GM18498 (cell line): ENCODE measurements at regions not wholly inside any gene's neighbourhood (a gene's known extent, or its start where the extent isn't known, plus 50 kb on each side); places are given as distances from the start of the nearest gene placed in this dataset.

Experiments
- ATAC-seq: cut with Tn5 transposase; IDR thresholded peaks from one replicate; pipeline ENCODE4 v1.9.1; 2021; ENCODE audit warnings: mild to moderate bottlenecking, moderate library complexity; ENCODE audit not compliant: unreplicated experiment

DNA sequence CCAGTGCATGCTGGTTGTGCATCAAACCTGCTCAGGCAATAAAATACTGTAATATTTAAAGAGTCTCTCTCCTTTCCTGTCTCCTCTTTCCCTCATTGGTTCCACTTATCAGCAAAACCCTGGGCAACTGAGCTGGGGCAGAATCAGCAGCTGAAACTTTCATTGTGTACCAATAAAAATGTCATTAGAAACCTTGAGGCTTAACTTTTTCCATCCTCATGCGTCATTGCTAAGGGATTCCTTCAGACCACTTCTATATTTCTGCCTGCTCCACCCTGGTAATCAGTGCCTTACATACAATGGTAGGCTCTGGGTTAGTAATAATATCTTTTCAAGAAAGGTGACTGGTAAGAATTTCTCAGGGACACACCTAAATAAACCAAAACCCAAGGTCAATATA lies 880.3 kb downstream of the RPA4 start:
- no peak for ATAC-seq

- no peak for ATAC-seq
Observed at GRCh38 chrX:97766501-97767095, 882.9 kb downstream of the RPA4 start.

DNA sequence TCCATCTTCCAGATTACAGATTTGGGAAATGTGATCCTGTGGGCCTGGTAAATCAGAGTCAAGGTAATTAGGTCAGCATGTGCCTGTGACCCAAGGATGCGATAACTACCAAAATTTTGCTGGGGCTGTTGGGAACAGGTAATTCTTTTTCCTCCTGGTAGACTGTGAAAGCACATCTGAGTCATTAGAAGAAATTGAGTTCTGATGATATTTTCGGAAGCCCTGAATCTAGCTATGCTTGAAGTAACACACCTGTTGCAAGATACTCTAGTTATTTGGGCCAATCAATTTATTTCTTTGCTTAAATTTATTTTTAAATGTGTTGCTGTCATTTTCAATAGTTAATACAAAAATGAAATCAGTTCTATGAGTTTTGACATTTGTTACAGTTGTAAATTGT lies 903.6 kb downstream of the RPA4 start:
- no peak for ATAC-seq

GRCh38 chrX:97787849-97788248 lies 904.1 kb downstream of the RPA4 start:
- ATAC-seq: no peak

- ATAC-seq: no peak
Observed at GRCh38 chrX:97790850-97791249, 907.1 kb downstream of the RPA4 start.

DNA sequence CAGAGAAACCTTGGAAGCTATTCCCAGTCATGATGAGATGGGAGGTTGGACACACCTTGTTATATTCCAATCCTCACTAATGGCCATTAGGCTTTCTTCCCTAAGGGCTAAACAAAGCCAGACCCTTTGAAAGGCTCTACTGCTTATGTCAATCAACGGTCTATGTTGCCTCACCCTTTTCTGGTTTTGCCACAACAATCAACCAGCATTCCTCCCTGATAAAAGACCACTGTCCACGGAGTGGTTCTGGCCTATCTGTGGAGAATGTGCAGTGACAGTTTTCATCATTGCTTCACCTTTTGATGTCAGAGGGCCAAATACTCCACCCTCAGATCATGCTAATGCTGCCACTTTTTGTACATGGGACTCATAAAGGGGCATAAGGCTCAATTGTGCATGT lies 913.4 kb downstream of the RPA4 start:
- no peak for ATAC-seq

DNA sequence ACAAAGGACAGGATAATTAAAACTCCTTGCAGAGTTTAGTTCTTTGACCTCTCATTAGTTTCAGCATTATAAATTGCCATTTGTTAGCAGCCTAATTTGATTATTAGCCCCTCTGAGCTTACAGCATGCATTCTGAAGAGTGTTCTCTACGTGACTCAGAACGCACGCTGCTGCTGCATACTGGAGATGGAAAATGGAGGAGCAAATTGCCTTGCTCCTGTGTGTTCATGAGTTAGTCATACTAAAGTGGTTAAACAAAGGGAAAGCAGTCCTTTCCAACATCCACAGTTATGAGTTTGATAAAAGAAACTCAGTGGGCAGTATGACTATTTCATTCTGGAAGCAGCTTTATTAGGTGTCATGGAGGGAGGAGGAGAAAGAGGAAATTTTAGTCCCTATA lies 922.5 kb downstream of the RPA4 start:
- no peak for ATAC-seq

DNA sequence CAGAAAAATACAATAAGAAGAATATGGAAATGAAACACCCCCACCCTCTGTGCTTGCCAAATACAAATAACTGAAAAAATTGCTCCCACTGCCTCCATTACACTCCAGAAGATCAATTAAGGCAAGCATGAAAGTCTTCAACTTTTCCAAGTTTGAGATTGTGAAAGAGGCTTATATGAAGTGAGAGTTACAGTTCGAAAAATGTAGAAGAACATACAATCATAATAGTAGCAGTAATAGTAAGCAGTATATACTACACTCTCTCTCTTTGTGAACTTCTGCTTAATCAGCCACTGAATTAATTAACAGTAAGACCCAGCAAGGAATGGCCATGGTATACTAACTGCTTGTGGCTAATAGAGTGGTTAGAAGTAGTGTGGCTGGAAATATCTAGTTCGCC lies 923.2 kb downstream of the RPA4 start:
- no peak for ATAC-seq

- no peak for ATAC-seq
Observed at GRCh38 chrX:97820170-97820569, 936.5 kb downstream of the RPA4 start.

DNA sequence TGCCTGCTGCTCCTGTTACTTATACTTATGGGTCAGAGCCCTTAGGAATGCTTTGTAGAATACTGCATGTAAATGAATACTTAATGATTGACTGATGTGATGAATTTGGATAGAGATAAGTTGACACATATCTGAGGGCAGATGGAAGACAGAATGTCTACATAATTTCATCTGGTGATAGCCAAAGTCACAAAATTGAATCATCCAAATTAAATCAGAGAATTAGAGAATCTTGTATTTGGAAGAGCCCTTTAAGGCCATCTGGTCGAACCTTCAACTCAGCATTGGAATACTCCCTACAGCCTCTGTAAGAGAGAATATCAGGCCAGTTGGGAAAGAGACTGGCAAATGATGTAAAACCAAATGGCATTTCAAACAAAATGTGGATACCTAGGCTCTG lies 944.8 kb downstream of the RPA4 start:
- no peak for ATAC-seq

DNA sequence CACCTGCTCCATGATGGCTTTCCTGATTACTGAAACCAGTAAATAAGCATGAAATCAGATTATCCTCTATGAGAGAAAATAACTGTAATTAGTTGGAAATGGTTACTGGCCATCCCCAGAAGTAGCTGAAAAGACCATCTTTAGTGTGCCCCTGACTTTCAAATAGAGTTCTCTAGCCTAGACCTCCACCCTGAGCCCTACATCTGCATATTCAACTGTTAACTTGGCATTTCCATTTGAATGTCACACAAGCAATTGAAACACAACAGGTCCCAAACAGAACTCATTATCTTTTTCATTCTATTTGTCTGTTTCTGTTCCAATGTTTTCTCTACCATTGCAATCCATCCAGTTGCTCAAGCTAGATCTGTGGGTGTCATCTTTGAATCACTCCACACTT lies 952.3 kb downstream of the RPA4 start:
- ATAC-seq: no peak

DNA sequence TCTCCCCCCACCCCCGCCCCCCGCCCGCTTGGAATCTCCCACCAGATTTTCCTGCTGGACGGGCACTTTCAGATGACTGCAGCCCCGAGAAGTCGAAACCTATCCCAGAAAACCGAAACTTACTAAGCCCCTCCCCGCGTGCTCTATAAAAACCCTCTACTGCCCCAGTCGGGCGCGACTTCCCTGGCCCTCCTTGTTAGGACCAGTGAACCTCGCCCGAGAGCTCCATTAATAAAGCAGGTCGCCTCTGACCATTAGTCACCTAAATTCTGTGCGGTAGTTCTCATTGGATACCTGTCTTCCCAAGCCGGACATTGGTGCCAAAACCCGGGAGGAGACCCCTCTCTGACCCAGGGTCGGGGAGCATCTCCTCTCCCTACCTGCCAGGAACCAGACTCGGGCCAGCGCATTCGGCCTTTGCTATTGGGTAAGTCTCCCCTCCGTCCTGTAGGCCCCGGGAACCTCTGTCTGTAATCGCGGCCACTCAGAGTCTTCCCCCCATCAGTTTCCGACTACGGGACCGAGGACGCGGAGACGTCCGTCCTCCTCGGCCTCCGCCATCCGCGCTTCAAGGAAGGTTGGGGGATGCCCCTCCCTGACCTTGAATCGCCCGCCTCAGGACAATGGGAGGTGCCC lies 958.0 kb downstream of the RPA4 start:
- no peak for ATAC-seq

DNA sequence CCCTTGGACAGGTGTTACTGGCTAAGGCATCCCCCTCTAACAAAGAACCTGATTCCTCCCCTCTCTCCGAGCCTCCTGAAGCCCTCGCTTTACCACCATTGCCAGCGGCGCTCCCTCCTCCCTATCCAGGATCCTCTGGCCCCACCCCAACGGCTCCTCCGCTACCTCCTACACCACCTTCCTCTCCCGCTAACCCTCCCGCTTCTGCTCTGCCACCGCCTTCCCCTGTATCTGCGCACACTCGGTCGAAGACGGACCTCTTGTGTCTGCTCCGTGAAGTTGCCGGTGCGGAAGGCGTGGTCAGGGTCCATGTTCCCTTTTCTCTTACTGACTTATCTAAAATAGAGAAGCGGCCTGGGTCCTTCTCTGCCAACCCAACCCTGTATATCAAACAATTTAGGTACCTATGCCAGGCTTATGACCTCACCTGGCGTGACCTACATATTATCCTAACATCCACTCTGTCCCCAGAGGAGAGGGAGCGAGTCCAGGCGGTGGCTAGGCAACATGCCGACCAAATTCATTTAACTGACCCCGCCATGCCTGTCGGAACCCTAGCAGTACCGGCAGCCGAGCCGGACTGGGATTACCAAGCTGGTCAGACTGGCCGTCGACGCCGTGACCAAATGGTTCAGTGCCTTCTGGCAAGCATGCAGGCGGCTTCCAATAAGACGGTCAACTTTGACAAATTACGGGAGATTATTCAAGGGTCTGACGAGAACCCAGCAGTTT lies 958.9 kb downstream of the RPA4 start:
- ATAC-seq: no peak

- ATAC-seq: no peak
Observed at GRCh38 chrX:97843200-97843811, 959.6 kb downstream of the RPA4 start.

DNA sequence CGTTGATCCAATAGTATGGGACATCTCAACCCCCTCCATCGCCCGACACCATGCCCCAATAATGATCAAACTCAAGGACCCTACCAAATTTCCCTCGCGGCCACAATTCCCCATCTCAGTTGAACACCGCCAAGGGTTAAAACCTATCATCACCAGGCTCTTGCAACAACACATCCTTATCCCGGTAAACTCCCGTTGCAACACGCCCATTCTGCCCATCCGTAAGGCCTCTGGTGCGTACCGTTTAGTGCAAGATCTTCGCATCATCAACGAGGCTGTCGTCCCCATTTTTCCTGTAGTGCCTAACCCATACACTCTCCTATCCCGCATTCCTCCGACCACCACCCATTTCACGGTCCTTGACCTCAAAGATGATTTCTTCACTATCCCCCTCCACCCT lies 960.5 kb downstream of the RPA4 start:
- ATAC-seq: no peak

DNA sequence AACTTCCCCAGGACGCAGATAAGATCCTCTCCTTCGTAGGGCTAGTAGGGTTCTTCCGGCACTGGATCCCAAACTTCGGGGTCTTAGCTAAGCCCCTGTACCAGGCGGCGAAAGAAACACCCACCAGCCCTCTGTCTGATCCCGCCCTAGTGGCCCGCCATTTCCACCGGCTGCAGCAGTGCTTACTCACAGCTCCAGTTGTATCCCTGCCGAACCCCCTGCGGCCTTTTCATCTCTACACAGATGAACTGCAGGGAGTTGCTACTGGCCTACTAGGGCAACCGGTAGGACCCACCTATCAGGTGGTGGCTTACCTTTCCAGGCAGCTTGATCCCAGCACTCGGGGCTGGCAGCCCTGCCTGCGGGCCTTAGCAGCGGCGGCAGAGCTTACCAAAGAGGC lies 961.2 kb downstream of the RPA4 start:
- no peak for ATAC-seq

- ATAC-seq: no peak
Observed at GRCh38 chrX:97845451-97845850, 961.7 kb downstream of the RPA4 start.

DNA sequence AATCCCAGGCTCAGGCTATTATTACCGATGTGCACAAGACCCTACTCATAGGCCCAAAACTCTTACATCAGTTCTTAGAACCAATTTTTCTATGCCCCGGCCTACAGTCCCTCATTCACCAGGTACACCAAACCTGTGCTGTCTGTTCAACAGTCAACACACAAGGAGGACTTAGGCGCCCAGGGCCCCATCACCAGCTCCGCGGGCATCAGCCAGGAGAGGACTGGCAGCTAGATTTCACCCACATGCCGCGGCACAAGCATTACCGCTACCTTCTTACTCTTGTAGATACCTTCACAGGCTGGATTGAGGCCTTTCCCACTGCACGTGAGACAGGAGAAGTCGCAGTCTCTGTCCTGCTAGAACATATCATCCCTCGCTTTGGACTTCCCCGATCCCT lies 962.5 kb downstream of the RPA4 start:
- no peak for ATAC-seq

DNA sequence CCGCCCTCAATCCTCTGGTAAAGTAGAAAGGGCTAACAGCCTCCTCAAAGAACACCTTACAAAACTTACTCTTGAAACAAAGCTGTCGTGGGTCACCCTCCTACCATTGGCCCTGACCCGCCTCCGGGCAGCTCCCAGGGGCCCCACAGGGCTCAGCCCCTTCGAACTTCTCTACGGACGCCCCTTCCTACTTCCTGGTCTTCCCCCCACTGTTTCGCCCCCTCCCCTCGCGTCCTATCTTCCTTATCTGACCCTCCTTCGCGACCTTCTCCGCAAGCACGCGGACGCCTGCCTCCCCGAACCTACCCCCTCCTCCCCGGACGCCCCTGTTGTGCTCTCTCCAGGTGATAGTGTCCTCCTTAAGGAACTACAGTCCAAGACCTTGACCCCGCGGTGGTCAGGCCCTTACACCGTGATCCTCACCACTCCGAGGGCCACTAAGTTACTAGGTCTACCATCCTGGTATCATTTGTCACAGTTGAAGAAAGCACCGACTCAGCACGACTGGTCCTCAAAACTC lies 963.1 kb downstream of the RPA4 start:
- no peak for ATAC-seq

- no peak for ATAC-seq
Observed at GRCh38 chrX:97847885-97848679, 964.4 kb downstream of the RPA4 start.

- no peak for ATAC-seq
Observed at GRCh38 chrX:97849951-97850350, 966.2 kb downstream of the RPA4 start.
